ENCODE measurements at regions not wholly inside any gene's neighbourhood (a gene's known extent, or its start where the extent isn't known, plus 50 kb on each side); places are given as distances from the start of the nearest gene placed in this dataset.

DNA sequence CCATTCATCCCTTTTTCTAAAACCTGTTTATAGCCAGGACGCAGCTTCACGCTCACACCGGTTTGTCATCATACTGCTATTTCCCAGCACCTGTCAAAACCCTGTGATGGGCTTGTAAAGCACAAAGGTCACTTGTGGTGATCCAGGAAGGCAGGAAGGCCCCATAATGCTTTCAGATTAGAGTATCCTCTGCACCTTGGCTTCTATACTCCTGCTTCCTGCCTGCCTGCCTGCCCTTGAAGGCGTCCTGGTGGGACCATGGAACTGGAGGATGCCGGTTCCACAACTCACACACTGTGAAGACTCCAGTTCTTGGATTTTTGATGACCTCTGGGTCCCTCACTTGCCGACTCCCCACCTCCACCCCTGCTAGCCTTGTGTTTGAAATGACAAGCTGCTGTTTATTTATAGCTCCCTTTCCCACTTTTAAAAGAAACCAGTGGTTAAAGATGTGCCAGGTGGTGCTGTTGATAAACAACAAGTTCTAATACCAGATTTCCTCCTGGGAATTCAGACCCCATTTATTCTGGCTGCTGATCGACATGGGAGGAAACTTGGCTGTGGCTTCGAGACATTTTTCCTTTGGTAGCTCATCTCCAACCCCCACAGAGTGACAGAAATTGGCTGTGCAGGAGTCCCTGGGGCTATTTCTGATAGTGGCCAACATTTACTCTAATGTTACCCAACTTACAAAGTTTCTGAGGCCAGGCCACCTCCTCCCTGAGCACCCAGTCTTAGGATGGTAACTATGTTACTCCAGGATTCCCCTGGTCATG lies 211.5 kb downstream of the KDR start:
- DNase-seq: no peak

DNA sequence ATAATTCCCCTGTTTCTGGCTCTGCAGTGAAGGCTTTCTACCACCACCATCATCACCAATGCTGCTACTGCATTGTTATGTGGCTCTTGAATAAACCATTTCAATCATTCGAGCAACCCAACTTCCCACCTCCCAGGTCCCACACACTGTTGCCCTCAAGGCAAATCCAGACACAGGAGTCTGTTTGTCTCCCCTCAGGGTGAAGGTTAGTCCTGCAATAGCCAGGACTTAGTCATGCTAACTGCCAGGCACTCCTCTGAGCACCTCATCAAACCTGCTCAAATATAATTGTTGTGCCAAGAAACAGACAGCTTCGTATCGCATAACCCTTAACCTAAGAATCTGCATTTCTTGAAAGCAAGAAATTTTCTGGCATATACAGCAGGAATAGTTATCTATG lies 213.2 kb downstream of the KDR start:
- DNase-seq: no peak

DNA sequence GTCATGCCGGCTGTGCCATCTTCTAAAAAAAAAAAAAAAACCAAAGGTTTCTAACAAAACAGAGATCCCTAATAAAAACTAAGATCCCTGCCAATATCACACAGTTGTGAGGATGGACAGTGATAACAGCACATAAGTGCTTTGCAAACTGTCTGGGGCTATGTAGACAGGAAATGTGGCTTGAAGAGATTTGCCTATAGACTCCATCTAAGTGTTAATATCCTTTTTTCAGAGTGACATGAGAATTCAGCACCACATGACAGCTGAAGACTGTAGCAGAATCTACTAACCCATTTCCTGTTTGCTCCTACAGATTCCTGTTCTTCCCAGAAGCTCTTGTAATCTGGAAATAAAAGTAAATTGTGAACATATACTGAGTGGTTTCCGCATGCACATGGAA lies 215.4 kb downstream of the KDR start:
- no peak for DNase-seq

DNA sequence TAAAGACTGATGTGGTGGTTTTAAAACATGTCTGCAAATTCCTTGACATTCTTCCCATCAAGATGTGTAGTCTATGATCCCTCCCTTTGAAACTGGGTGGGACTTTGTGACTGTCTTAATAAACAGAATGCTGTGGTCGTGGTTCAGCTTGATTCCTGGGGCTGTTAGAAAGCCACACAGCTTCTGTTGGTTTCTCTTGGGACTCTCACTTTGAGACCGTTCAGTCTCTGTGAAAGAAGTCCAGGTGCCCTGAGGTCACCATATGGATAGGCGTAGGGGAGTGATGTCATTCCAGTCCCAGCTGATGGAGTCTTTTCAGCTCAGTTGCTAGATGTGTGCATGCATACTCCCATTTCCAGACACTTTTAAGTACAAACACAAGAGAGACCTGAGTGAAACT lies 216.6 kb downstream of the KDR start:
- DNase-seq: no peak

DNA sequence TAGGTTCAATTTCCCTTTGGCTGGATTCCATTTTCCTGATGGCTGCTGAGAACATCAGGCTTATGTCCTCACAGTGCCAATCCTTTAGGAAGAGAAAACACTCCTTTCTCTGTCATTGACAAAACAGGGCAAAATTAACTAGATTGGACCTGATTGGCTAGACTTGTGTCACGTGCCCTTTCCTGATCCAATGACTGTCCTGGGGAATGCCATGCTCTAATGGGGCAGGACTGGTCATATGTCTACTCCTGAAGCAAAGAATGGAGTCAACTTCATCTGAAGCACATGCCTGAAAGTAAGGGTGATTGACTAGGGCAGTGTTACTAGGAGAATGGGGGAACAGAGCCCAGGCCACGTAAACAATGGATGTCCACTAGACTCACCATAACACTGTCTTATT lies 220.4 kb downstream of the KDR start:
- no peak for DNase-seq

DNA sequence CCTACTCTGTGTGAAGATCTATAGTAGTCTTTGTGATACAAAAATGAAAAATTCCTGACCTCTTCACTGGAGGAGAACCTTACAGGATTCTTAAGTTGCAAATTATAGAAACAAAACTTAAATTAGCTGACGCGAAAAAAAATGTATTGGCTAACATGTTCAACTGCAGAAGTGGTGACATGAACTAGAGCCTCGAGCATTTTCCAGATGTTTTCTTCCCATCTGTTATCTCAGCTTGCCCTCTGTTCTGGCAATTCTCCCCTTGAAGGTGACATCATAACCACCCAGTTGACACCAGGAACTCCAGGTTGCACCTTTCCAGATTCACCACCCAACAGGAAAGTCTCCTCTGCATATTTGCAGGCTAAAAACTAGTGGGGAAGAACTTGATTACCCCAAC lies 222.4 kb downstream of the KDR start:
- no peak for DNase-seq

DNA sequence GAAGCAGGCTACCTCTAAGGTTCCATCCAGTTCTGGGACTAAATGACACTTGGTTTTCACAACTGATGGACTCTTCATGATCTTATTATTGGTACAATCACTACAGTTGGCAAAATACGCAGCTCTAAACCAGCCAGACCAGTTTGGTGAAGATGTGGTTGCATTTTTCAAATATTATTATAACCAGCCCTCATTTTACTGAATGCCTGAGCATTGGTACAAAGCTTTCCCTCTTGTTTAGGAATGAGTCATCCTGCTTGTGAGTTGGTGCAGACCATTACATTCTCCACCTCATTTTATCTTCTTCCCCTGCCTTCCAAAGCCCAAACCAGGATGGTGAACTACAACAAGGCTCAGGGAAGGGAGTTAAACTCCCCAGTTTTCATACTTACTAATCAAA lies 223.1 kb downstream of the KDR start:
- no peak for DNase-seq

DNA sequence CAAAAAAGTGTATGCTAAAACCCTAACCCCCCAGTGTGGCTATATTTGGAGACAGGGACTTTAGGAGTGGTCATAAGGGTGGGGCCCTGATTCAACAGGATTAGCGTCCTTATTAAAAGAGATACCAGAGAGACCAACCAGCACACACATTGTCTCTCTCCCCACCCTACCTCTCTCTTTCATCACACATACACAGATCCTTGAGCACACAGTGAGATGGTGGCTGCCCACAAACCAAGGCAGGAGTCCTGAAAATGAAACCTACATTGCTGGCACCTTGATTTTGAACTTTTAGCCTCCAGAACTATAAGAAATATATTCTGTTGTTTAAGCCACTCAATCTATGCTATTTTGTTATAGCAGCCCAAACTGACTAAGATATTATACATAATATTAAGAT lies 224.2 kb downstream of the KDR start:
- DNase-seq: no peak

DNA sequence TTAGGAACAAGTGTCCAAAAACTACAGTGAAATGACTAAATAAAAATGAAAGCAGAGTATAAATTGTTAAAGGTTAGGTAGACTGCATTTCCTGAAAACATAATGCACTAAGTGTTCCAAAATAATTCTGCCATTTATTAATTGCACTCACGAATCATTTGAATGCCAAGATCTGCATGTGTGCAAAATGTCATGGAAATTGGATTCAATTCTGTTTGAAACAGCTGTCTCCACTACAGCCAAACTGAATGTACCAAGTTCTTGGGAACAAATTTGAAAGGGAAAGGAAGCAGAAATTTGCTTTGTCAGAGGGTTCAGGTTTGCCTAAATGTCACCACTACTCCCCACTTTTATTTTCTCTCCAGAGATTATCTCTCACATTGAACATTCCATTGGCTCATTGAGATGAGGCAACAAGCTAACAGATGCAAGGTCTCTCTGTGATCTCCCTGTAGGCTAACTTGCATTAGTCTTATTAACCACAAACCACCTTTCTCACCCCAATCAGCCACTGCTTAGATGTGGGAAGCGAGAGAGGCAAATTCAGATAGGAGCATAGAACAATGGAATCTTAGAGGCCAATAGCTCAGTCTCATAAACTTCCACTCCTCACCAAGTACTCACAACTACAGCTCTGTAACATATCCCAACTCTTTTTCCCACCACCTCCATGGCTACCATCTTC lies 226.6 kb downstream of the KDR start:
- no peak for DNase-seq

DNA sequence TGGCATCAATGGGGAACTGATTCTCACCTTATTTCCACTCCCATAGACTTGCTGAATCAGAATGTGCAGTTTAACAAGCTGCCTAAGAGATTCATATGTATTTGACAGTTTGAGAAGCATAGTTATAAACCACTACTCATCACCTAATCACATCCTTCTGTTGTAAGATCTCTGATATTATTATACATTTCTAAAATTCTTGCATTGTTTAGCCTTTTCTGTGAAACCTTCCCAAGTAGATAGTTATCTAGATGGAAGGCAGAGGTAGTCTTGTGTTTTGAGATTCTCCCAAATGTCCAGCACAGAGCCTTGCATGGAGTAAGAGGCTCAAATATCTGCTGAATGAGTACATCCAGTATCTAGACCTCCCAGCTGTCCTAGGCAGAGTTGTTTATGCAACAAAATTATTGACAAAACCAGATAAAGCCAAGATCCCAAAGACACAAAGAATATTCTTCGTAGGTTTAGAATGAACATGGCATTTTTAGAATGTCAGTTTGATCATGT lies 227.3 kb downstream of the KDR start:
- DNase-seq: no peak

DNA sequence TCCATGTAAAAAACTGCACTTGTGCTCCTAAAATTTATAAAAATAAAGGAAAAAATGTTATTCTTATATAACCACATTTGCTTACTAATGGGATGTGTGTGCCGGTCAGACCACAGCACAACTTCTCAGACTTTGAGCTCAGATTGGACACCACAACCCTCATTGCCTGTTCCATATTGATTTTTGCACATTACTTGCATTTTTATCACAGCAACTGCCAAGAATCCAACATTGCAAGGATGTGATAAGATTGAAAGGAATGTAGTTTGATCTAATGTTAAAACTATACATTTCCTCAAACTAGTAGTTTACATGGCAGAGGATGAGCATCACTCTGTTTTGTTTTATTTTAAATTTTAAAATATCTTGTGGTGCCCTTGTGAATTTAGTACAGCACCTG lies 227.8 kb downstream of the KDR start:
- no peak for DNase-seq

DNA sequence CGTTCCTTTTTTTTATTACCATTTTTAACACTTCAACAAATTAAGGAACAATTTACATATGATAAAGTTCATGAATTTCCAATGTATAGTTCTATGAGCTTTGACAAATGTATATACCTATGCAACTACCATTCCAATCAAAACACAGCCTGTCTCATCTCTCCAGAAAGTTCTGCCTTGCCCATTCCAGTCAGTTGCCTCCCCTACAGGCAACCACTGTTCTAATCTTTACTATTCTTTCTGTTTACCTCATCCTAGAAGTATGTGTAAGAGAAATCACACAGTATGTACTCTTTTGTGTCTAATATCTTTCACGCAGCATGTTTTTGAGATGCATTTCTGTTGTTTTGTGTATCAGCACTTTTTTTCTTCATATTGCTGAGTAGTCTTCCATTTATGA lies 224.9 kb downstream of the KIT start:
- DNase-seq: no peak

DNA sequence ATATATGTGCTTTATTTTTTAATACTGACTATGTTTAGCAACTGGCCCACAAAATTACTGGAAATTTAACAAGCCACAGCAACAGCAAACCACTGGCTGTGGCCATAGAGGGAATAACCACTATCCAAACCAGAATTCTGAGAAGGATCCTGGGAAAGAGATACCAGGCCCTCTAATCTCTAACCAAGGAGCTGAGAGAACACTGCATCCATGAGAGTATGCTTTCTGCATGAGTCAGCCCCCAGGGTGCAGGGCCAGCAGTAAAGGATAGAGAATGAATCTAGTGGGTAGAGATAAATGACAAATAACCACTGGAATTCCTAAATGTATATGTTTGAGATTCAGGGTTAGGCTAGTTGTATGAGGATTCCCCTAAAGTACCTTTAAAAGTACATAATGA lies 221.8 kb downstream of the KIT start:
- no peak for DNase-seq

DNA sequence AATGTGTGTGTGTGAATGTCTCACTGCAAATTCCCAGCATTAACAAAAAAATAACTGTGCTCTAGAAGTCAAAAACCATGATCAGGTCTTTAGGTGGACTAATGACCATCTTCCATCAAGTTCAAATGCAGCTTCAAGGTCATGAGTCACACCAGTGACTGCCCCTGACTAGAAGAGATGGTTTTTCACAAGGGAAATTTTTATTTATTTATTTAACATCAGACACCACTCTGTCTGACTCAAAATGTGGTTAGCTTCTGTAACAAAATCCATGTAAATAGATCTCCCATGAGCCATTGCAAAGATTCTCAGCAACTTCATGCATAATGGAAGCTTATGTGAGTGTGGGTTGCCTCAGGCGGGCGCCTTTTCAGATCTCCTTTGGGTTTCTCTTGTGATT lies 219.2 kb downstream of the KIT start:
- no peak for DNase-seq

DNA sequence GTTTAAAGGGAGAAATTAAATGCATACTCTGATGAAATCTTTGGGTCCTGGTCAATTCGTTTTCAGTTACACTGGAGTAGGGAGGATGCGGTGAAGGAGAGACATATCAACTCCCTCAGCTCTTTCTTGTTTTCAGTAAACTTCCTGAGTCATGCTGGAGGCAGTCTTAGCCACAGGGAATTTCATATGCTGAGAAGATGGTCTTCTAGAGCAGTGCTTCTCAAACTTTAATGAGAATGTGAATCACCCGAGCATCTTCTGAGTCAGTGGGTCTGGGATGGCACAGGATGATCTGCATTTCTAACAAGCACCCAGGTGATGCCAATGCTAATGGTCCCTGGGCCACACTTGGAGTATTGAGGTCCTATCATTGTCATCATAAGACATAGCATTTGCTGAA lies 214.5 kb downstream of the KIT start:
- DNase-seq: no peak

DNA sequence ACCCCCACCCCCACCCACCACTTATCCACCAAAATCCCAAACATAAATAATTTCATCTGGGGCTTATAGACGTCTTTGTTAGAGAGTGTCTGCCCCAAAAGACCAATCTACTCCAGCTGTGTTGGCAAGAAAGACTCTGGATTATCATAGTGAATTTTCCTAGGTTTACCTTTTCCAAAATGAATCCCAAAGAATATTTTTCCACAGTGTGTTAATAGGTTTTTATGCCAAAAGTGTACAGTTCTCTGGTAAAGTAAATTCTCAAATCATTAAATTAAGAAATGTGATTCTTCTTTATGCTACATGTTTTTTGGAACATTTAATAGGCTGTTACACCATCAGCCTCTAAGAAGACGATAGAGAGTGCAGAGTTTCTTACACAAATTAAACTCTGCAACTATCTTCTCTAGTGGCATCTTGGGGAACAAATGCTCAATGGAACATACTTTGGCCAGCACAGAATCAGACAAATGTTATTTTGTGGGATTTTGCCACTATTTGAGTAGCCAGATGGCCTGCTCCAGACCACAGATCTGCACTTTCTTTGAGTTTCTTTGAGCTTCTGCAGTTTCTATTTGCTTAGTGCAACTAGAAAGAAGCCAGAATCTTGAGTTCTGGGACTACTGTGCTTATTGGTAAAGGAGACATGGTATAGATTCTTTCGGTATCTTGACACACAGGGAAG lies 206.0 kb downstream of the KIT start:
- no peak for DNase-seq

DNA sequence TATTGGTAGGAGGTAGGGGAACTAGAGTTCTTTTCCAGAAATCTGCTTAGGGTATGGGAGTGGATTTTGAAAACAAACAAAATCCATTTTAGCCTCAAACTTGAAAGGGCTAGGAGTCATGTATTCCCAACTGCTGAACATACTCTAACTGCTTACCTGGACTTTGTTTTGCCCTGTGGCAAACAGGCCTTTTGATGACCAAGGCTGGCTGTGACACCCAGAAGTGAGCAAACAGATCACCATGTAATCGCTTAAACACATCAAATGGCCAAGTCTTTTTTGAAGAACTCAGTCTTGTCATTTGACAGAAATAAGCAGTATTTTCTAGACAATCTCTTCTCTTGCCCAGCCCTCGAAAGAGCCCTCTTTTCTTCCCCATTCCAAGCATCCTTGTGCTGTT lies 203.4 kb downstream of the KIT start:
- no peak for DNase-seq

DNA sequence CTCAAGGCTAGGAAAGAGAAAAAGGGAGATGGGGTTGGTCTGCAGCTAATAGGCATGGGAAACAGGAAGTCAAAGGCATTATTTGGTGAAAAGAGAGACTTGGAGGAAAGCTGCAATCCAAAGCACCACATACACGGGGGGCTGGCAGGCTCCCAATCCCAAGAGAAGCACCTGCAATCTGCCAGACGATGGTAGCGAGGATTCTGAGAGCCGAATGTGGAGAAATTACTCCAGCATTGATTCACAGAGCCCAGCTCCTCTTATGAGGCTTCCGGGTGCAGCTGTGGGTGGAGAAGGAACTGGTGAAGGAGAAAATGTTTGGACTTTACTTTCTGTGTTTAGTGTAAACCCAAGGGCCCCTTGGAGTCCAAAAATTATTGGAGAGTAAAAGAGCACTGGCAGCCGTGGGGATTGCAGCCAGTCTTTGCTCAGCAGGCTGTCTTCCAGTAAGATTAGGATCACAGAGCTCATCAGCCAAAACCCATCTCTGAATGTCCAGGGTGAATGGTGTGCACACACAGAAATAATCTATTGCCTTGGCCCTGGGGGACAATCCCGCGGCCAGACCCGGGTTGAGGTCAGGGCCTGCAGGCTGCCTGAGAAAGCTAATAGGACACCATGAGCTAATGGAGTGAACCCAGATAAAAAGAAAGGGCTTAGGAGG lies 197.6 kb downstream of the KIT start:
- no peak for DNase-seq

DNA sequence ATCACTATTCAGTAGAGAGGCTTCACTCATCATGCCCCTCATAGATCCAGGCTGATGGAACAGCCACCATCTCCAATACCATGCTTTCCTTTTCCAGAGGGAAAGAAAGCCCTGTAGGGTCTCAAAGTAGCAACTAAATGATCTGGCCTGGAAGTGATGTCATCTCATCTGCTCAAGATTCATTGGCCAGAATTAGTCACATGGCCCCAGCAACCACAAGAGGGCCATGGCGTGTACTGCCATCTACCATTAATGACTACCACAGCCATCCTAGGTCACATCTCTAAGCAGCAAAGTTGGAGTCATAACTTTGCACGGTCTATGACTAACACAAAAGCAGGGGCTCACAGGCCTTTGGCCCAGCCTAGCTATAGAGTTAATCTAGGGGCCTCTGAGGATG lies 194.8 kb downstream of the KIT start:
- DNase-seq: no peak

DNA sequence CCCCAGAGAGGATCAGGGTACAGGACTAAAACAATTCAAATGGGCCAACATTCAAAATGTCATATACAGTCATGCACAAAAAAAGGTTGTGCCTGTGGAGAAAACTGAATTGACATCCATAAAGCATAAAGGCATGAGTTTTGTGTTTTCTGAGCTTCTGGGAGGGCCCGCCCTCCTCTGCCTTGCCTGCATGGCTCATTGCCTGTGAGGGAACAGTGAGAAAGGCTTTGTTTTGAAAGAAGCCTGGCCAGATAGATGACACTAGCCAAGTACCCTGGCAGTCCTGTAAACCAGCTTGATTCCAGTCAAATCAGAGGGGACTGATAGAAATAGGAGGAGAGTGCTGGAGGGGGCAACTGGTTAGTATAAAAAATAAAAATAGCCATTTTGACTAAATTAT lies 194.3 kb downstream of the KIT start:
- DNase-seq: no peak

DNA sequence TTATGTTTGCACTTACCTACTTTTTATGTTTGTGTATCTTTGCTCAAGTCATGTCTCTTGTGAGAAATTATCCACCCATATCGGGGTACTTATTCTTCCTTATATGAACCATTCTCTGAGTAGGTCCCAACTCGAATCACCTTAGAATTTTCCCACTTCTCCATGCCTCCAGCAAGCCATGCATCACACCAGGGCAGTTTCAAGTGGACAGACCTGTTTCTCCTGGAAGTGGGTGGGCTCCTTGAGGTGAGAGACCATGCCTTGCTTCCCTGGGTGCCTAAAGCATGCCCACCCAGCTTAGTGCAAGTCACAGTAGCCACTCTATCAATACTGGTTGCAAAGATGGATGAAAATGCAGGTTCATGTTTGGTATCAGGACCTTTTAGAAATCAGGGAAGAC lies 187.2 kb downstream of the KIT start:
- DNase-seq: no peak

DNA sequence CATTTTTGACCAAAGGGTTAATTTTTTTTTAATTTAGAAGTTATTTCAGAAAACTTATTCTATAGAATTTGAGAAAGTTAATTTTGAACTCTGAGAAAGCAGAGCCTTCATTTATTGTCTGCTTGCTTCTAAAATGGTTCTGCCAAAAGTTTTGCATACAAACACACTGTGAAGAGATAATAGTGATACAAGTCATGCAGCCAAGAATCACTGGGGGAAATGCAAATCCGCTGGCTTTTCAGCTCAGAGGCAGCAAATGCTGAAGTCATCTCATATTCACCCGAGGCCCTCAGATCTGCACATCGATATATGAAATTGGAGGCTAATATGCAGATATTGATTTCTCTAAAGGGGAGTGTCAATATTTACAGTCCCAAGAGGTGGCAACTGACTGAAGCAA lies 186.2 kb downstream of the KIT start:
- DNase-seq: no peak

DNA sequence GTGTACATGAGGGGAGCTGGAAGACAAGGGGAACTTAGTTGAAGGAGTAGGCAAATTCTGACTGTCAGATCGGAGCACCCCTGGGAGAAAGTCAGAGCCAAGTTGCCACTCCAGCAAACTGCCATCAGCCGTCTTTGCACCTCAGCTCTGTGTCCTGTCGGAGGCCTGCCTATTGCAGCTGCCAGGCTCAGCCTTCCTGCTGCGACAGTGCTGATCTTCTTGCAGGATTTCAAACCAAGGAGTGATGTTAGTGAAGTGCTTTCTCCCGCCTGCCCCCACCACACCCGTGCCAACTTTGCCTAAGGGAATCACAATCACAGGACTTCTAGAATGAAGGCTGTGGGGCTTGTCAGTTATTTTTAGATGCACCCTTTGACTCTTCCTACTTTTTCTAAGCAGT lies 185.3 kb downstream of the KIT start:
- DNase-seq: no peak

DNA sequence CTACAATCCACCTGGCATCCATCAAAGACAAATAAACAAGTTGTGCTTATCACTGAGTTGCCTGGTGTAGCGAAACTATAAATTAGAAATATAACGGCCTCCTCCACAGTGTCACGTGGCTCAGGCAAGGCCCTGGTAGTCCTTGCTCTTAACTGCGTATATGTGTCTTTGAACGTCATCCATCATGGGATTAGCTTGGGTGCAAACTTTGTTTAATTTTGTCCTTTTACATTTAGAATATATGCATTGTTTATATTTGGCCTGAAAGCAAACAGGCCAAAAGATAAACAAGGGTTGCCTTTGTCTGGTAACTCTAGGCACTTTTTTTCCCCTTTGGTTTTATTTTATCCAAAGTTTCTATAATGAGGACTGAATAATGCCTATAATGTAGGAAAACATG lies 184.9 kb downstream of the KIT start:
- DNase-seq: no peak
